Endothelial cell (in vitro differentiated cells): ENCODE measurements at regions not wholly inside any gene's neighbourhood (a gene's known extent, or its start where the extent isn't known, plus 50 kb on each side); places are given as distances from the start of the nearest gene placed in this dataset.

ENCODE experiments used
- DNase-seq: peaks from one replicate; pipeline ENCODE4 v3.0.0; 2021; ENCODE audit warnings: low spot score
- H3K27ac Mint-ChIP-seq: one replicate; pipeline ENCODE4 v1.8.0; 2021; ENCODE audit warnings: mixed read lengths, inconsistent platforms; ENCODE audit not compliant: unreplicated experiment
- H3K27me3 Mint-ChIP-seq: one replicate; pipeline ENCODE4 v1.8.0; 2021; ENCODE audit warnings: mild to moderate bottlenecking, moderate library complexity, mixed read lengths, inconsistent platforms; ENCODE audit not compliant: unreplicated experiment
- H3K36me3 Mint-ChIP-seq: one replicate; pipeline ENCODE4 v1.8.0; 2021; ENCODE audit warnings: mild to moderate bottlenecking, low read depth, mixed read lengths, inconsistent platforms; ENCODE audit not compliant: unreplicated experiment
- H3K4me1 Mint-ChIP-seq: one replicate; pipeline ENCODE4 v1.8.0; 2021; ENCODE audit warnings: mild to moderate bottlenecking, mixed read lengths, inconsistent platforms; ENCODE audit not compliant: unreplicated experiment
- H3K4me3 Mint-ChIP-seq: one replicate; pipeline ENCODE4 v1.8.0; 2021; ENCODE audit warnings: mild to moderate bottlenecking, mixed read lengths, inconsistent platforms; ENCODE audit not compliant: unreplicated experiment
- H3K9me3 Mint-ChIP-seq: one replicate; pipeline ENCODE4 v1.8.0; 2021; ENCODE audit warnings: mixed read lengths, inconsistent platforms; ENCODE audit not compliant: unreplicated experiment
- TF ChIP-seq, protein P1 (sequence below): fragments of 200-600 bp; sonication (generic); IDR thresholded peaks from one replicate; pipeline ENCODE4 v1.5.0; 2021; ENCODE audit warnings: antibody characterized with exemption; ENCODE audit not compliant: unreplicated experiment

DNA sequence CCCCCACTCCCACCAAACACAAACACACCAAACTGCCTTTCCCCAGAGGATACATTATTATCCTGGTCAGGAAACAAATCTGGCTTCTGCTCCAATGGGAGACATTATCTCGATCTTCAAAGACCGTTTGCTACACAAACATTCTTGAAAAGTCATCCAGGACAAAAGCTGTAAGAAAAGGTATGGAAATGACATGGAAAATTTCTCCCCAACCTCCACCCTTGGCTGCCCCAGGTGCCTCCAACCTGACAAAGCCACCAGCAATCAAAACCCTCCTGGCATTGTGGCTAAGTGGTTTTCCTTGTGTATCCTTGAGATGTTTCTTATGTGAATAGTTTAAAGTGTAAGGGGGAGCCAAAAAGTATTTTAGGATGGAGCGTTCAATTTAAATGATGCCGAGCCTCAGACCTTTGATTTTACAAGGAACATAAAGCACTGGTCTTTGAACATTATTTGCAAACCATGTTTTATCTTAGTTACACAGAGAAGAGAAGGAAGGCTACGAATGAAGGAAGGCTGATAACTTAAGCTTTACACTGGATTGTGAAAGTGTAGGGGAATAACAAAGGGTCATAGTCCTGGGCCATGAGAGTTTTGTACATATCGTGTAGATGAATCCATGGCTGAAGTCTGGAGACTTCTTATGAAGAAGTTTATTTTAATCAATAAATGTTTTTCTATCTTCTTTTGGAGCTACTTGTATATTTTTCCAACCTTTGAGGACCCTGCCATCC, 418.9 kb upstream of the TMTC1 start:
- no peak for DNase-seq

DNA sequence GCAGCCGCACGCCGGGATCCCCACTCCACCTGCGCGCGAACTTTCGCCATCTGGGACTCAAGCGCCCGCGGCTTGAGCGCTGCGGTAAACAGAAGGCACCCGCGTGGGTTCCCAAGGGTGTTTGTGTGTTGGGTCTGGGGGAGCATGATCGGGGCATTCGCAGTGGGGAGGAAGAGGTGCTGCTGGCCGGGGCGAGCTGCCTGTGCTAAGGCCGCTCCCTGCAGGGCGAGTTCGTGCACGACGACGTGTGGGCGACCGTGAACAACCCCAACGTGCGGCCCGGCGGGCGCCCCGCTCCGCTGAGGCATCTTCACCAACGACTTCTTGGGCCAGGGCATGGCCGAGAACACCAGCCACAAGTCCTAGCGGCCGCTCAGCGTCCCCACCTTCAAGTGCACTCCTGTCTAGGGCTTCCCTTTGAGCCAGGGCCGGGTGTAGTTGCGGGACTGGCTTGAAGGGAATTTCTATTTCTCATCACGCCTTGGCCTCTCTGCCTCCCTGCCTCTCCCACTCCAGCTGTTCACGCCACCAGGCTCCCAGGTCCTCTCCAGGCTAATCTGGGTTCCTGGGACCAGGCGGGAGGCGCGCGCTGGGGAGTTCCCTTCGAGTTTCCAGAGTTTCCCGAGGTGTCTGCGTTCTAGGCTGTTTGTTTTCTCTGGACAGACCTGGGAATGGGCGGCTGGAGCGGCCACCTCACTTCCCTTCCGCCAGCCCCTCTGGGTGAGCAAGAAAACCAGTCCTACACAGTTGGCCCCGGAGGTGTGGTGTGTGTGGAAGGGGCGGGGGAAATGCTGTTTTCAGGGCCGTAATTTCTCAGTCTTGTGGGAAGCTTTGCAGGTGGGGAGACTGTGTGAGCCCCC, 417.8 kb upstream of the TMTC1 start:
- Mint-ChIP-seq H3K27me3 (no peaks in the 10 kb centered on the region), H3K4me3 (peak overlapping the region; percentile 72), H3K9me3 (no peaks in the 10 kb centered on the region), H3K4me1 (no peaks in the 10 kb centered on the region), H3K36me3 (no peaks in the 10 kb centered on the region), H3K27ac (no peak overlapping the region)
- TF ChIP-seq, protein P1, sequence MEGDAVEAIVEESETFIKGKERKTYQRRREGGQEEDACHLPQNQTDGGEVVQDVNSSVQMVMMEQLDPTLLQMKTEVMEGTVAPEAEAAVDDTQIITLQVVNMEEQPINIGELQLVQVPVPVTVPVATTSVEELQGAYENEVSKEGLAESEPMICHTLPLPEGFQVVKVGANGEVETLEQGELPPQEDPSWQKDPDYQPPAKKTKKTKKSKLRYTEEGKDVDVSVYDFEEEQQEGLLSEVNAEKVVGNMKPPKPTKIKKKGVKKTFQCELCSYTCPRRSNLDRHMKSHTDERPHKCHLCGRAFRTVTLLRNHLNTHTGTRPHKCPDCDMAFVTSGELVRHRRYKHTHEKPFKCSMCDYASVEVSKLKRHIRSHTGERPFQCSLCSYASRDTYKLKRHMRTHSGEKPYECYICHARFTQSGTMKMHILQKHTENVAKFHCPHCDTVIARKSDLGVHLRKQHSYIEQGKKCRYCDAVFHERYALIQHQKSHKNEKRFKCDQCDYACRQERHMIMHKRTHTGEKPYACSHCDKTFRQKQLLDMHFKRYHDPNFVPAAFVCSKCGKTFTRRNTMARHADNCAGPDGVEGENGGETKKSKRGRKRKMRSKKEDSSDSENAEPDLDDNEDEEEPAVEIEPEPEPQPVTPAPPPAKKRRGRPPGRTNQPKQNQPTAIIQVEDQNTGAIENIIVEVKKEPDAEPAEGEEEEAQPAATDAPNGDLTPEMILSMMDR, result no peak
- DNase-seq, result no peak

More for the DNA sequence above, 418.9 kb upstream of the TMTC1 start:
- H3K4me3 Mint-ChIP-seq, result no peak overlapping the region
- H3K4me1 Mint-ChIP-seq, result no peaks in the 10 kb centered on the region
- no peaks in the 10 kb centered on the region for H3K36me3 Mint-ChIP-seq
- TF ChIP-seq, protein P1, result no peak
- H3K27ac Mint-ChIP-seq, result no peak overlapping the region
- H3K27me3 Mint-ChIP-seq, result no peaks in the 10 kb centered on the region
- H3K9me3 Mint-ChIP-seq, result no peaks in the 10 kb centered on the region

DNA sequence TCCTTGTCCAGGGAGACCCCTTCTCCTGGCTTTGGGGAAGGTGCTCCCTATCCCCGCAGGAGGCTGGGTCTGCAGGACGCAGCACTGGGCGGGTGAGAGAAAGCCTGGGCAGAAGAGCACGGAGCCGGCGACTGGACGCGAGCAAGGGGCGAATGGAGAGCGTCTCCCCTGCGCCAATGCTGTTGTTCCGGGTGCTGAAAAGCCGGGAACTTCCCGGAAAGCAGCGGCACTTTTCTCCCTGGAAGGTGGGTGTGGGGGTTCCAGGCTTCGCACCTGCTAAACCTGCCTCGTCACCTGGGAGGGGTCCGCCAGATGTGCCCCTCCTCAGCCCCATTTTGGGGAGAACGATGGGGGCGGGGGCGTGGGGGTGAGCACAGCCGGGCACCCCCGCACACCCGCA, 417.1 kb upstream of the TMTC1 start:
- Mint-ChIP-seq H3K36me3 (no peaks in the 10 kb centered on the region), H3K9me3 (no peaks in the 10 kb centered on the region), H3K27ac (no peak overlapping the region), H3K4me1 (no peaks in the 10 kb centered on the region), H3K27me3 (no peaks in the 10 kb centered on the region), H3K4me3 (peak overlapping the region; percentile 71)
- TF ChIP-seq, protein P1, result no peak
- DNase-seq, result peak; percentile 40

DNA sequence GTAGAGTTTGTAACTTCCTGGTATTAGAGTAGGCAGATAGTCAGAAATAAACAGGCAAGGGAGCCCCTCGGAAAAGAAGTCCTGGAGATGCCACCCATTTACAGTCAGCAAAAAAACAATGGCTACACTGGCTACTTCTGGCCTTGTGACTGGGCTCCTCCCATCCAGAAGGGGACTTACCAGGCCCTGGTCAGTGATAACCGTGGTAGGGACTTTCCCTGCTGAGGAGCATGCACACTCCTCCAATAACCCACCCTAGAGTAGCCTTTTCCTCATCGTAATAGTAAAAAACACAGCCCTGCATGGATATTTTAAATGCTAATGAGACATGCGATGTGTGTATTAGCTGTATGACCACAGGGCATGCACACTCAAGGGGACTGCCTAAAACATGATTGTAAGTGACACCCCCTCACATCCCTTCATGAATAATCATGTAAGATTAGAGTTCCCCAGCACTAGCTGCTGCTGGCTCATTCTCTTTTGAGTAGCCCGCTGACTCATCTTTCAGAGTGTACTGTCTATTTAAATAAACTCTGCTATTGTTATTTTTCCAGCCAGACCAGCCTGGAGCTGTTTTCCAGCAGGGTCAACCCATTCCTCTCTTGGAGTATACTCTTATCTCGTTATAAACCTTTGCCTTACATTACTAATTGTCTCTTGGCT, 413.8 kb upstream of the TMTC1 start:
- Mint-ChIP-seq H3K27me3 (no peaks in the 10 kb centered on the region), H3K4me1 (no peaks in the 10 kb centered on the region), H3K36me3 (no peaks in the 10 kb centered on the region), H3K9me3 (no peaks in the 10 kb centered on the region), H3K27ac (no peak overlapping the region), H3K4me3 (no peak overlapping the region)
- TF ChIP-seq, protein P1, result no peak
- no peak for DNase-seq
